ENCODE measurements at regions not wholly inside any gene's neighbourhood (a gene's known extent, or its start where the extent isn't known, plus 50 kb on each side); places are given as distances from the start of the nearest gene placed in this dataset.

- TF ChIP-seq, protein P1, sequence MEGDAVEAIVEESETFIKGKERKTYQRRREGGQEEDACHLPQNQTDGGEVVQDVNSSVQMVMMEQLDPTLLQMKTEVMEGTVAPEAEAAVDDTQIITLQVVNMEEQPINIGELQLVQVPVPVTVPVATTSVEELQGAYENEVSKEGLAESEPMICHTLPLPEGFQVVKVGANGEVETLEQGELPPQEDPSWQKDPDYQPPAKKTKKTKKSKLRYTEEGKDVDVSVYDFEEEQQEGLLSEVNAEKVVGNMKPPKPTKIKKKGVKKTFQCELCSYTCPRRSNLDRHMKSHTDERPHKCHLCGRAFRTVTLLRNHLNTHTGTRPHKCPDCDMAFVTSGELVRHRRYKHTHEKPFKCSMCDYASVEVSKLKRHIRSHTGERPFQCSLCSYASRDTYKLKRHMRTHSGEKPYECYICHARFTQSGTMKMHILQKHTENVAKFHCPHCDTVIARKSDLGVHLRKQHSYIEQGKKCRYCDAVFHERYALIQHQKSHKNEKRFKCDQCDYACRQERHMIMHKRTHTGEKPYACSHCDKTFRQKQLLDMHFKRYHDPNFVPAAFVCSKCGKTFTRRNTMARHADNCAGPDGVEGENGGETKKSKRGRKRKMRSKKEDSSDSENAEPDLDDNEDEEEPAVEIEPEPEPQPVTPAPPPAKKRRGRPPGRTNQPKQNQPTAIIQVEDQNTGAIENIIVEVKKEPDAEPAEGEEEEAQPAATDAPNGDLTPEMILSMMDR (IDR thresholded peaks at IDR 0.05) = no peak
- TF ChIP-seq POLR2A (IDR thresholded peaks at IDR 0.05) (no peak), POLR2AphosphoS5 (IDR thresholded peaks at IDR 0.05) (no peak)
Observed at GRCh38 chr7:121484089-121484763, 88.1 kb upstream of the FAM3C start.

All from breast epithelium (tissue), 3 donors.